B cell (primary cell): ENCODE measurements at regions not wholly inside any gene's neighbourhood (a gene's known extent, or its start where the extent isn't known, plus 50 kb on each side); places are given as distances from the start of the nearest gene placed in this dataset.

Experiments used
- CTCF ChIP-seq: fragments of 200-600 bp; IDR thresholded peaks from one replicate; pipeline ENCODE4 v1.8.0; 2022; ENCODE audit warnings: antibody characterized with exemption, mild to moderate bottlenecking
- EZH2 ChIP-seq: IDR thresholded peaks from 2 replicates; pipeline ENCODE4 v1.6.1; 2012; ENCODE audit warnings: borderline replicate concordance, low read depth, mild to moderate bottlenecking, moderate library complexity, low read length; ENCODE audit not compliant: insufficient read depth, poor library complexity, severe bottlenecking

- no peak for TF ChIP-seq CTCF
- no peak for TF ChIP-seq EZH2
These were observed 56.8 kb upstream of the CNOT2 start for GRCh38 chr12:70186436-70186835.
